Activated naive CD8-positive, alpha-beta T cell treated with anti-CD3 and anti-CD28 coated beads, Interleukin-2, amount 50 U/mL, for 16 hours (primary cell): ENCODE measurements at regions not wholly inside any gene's neighbourhood (a gene's known extent, or its start where the extent isn't known, plus 50 kb on each side); places are given as distances from the start of the nearest gene placed in this dataset.

Source experiments
- DNase-seq: peaks from one replicate; pipeline ENCODE4 v3.0.0-alpha.2; 2020; ENCODE audit warnings: low read depth, low spot score

DNA sequence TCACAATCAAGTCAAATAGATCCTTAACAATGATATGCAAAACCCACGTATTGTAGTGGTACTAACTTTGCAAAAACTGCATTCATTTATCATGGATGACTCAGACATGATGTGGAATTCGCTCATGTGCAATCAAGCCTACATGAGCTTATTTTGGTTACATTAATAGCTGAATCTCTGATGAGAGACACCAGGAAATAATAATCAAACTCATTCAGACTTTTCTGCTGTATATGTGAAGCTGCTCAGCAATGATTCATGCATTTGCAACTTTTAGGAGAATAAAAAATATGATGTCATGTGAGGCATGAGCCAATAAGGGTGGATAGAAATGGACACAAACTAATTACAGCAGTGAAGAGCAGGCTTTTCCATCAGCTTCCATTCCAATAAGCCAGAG lies 1075.8 kb upstream of the TMEM132C start:
- no peak for DNase-seq

DNA sequence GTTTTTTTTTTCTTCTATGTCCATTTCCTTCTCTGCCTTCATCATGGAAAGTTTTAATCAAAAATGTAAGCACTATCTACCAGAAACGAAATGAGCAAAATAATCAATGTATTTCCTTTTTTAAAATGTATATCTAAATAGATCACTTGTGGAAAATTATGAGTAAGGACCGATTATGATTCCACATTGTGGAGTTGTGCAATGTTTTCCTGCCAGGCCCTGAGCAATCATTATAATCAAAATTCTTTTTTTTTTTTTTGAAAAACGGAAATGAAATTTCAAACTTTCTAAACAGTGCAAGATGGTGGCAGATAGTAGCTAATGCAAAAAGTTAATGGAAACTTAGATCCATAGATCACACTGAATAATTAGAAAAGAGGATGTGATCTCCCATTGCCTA lies 1074.6 kb upstream of the TMEM132C start:
- no peak for DNase-seq

DNA sequence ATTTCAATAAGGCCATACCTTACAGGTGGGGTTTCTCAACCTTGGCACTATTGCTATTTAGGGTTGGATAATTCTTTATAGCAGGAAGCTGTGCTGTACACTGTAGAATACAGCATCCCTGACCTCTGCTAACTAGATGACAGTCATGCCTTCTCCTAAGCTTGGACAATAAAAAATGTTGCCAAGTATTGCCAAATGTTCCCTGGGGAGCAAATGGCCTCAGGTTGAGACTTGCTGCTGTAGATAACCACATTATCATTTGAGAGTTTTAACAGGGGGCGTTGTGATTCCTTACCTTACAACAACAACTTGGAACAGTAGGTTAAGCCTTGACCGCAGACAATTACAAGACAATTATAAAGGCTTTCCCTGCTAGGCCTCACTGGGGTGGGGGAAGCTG lies 1073.6 kb upstream of the TMEM132C start:
- no peak for DNase-seq

DNA sequence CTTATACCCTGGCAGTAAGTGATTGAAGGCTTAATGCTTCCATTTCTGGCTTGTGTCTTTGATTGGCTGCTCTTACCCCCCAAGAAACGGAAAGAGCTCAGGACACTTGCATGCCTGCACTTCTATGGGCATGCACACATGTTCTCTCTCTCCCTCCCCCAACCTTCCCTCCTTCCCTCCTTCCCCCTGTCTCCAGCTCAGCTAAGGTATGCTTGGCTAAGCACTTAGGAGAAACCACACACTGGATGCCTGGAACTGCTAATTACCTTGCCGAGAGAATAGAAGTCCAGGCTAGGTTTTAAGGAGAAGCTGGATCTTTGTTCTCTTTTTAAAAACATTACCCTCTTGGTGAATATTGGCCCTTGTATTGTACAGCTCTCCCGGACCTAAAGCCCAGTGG lies 1072.8 kb upstream of the TMEM132C start:
- no peak for DNase-seq

DNA sequence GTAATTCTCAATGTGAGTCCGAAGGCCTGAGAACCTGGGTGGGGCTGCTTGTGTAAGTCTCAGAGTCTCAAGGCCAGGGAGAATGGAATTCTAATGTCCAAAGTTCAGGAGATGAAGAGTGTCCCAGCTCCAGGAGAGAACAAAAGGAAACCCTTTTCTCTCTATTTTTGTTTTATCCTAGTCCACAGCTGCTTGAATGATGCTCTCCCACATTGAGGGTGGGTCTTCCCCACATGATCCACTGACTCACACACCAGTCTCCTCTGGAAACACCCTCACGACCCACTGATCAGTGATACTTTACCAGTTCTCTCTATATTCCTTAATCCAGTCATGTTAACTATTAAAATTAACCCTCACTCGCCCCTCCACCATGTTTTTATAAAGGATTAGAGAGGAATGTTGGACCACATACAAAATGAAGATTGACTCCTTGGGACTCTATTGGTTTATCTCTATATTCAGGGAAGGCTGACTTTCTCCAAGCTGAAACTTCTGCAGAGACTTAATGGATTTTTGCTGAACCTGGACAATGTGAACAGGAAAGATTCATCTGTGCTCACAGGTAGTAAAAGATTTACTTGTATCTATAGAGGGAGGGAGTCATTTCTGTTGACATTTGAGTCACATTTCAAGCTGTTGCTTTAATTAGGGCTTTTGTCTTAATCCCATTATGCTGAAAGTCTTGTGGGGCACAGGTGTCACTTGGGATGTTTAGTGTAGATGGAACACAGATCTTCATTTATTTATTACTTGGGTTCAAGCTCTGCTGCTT lies 1061.0 kb upstream of the TMEM132C start:
- DNase-seq = no peak

DNA sequence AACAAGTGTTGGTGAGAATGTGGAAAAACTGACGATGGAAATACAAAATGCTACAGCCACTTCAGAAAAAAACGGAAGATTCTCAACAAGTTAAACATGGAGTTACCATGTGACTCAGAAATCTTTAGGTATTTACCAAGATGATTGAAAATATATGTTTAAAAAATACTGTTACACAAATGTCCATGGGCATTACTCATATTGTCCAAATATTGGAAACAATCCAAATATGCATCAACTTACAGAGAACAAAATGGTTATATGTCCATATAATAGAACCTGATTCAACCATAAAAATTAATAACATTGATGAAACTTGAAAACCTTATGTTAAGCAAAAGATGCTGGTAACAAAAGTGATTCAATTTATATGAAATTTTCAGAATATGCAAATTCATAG lies 1057.7 kb upstream of the TMEM132C start:
- no peak for DNase-seq

DNA sequence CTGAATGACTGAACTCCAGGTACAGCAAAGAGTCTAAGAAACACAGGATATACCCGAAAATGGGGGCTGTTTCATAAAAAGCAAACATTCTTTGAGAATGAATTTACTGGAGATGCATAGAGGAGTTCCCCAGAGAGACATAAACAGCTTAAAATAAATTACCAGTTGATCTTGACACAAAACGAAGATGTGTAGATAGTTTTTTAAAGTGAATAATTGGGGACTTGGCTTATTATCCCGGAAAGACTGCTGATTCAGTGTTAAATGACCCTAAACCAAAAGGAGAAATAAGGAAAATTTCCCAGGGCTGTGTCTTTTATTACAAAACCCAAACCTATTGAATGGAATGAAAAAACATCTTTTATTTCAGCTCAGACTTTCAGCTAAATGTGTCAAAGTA lies 1052.8 kb upstream of the TMEM132C start:
- DNase-seq = no peak

DNA sequence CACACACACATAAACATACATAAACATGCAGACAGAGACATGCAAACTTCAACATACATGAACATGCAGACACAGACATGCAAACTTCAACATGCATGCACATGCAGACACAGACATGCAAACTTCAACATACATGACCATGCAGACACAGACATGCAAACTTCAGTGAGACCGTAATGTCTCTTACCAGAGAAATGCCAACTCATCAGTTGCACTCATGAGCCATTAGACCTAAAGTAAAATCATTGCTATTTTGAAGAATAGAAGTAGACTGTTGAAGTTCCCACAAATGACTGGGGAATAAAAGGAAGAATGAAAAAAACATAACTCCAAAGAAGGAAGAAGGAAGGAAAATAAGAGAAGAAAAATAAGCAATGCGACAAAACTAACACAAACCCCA lies 1044.0 kb upstream of the TMEM132C start:
- DNase-seq = no peak

DNA sequence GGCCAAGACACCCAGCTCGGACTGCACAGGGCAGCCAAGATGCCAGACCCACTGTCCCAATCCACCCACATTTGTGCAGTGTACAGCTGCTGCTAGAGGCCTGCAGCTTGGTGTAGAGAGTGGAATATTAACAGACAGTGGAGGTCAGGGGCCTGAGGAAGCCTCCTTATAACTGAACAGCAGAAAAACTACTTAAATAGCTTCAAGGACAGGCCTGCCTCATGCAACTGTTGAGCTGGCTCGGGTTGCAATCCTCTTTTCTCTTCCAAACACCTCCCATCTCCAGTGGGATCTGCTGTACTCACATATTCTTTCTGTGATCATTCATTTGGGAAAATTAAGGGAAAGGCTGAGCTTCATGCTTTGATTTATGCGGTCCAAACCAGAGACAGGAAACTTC lies 1043.2 kb upstream of the TMEM132C start:
- no peak for DNase-seq

DNA sequence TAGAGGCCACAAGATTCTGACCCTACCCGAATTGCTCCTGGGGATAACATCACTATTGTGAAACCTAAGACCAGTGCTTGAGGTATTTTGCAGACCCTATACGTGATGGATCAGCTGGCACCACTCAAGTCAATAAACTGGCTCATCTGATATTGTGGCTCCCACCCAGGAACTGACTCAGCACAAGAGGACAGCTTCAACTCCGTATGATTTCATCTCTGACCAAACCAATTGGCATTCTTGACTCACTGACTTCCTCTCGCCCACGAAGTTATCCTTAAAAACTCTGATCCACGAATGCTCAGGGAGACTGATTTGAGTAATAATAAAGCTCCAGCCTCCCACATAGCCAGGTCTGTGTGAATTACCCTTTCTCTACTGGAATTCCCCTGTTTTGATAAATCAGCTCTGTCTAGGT lies 1036.1 kb upstream of the TMEM132C start:
- no peak for DNase-seq

DNA sequence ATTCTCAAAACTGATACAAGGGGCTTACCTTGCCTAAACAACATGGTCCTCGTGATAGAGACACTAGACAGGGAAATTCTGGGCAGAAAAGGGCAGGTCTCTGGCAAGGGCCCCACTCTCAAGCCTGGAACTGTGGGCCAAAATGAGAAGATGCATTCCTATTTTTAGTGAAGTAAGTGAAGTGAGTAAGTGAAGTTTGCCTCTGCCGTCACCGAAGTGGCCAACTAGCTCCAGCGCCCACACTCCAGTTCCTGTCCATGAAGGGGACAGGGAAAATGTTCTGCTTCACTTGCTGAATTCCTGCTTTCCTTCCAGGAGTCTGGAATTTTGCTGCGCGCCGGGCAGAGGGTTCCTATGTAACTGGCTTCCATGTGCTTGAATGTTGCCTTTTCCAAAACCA lies 1035.6 kb upstream of the TMEM132C start:
- no peak for DNase-seq

DNA sequence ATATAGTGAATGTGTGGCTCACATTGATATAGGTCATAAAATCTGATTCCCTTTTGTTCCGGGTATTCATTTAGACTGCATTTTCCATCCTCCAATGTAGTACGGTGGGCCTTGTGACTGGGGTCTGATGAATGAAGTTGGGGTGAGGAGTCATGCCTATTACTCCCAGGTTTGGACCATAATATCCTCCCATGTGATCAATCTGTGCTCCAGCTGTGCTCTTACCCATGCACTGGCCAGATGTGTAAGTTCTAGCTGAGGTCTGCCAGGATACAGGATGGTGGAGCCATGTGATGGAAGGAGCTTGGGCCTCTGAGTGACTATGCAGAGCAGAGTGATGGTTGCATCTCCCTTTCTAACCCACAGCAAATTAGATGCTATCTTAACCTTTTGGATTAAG lies 1034.0 kb upstream of the TMEM132C start:
- DNase-seq = no peak

DNA sequence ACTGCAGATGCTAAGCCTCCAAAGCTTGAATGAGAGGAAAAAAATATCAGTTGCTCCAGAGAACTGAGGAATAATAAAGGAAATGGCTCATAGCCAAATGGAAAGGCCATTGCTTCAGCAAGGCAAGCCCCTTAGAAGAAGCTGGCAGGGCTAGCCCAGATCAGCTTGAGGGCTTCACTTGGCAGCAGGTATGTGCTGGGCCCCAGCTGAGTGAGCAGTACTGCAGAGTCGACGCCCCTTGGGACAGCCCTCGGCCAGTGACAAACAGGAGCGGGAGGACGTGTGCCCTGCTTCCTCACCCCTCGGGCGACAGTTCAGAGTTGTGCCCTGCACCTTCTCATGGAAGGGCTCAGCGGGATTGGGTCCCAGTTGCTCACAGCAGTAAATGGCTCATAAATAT lies 1031.2 kb upstream of the TMEM132C start:
- no peak for DNase-seq

DNA sequence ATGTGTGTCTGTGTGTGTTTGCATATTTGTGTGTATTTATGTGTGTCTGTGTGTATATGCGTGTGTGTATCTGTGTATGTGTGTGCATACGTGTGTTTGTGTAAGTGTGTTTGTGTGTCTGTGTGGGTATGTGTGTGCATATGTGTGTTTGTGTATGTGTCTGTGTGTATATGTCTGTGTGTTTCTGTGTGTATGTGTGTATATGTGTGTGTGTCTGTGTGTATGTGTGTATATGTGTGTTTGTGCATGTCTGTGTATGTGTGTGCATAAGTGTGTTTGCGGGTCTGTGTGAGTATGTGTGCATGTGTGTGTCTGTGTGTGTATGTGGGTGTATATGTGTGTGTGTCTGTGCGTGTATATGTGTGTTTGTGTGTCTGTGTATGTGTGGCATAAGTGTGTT lies 1030.5 kb upstream of the TMEM132C start:
- DNase-seq = no peak

DNA sequence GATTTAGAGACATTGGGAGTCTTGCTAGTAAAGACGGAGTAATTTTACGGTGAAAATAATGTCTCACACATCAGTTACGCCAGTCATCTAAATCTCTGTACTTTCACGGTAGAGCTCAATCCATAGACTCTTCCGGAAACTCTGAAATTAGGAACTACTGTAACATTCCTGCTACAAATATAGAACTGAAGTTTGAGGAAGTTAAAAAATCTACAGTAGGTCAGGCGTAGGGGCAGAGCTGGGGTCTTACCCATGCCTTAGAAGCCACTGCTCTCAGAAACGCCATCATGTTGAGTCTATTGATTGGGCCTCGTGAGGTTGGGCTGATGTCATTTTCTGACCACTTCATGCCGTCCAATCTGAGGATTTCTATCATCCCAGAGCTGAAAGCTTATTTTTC lies 1029.8 kb upstream of the TMEM132C start:
- DNase-seq = no peak

DNA sequence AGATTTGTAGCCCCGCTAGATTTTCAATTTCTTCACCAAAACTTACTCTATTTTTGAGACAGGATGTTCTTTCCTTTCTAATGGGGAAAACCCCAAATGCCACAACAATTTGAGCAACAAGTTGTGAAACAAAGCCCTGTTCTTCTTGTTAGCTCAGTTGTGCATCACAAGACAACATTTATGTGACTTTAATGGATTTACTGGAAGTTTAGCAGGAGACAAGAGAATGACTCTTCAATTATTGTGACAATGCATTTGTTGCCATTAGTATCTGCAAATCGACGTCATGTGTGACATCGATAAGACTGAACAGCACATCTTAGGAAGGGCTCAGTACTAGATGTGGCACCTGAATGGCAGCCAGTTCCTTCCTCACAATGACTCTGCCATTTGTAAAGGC lies 1028.9 kb upstream of the TMEM132C start:
- DNase-seq = no peak

DNA sequence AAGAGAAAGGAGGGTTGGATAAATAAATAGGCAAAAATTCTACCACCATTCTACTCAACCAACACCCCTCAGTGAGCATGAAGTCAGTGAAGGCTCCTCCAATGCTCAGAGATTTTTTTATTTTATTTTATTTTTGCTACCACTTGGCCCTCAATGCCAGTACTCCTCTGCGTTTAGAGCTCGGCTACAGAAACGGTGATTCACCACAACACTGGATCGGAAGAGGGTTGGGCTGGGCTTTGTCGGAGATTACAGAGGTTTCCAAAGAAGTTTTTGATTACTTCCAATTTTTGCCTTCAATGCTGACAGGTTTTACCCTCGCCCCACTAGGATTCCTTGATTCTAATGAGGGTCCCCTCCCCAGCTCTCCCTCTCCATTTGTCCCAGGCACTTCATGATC lies 1027.2 kb upstream of the TMEM132C start:
- no peak for DNase-seq

DNA sequence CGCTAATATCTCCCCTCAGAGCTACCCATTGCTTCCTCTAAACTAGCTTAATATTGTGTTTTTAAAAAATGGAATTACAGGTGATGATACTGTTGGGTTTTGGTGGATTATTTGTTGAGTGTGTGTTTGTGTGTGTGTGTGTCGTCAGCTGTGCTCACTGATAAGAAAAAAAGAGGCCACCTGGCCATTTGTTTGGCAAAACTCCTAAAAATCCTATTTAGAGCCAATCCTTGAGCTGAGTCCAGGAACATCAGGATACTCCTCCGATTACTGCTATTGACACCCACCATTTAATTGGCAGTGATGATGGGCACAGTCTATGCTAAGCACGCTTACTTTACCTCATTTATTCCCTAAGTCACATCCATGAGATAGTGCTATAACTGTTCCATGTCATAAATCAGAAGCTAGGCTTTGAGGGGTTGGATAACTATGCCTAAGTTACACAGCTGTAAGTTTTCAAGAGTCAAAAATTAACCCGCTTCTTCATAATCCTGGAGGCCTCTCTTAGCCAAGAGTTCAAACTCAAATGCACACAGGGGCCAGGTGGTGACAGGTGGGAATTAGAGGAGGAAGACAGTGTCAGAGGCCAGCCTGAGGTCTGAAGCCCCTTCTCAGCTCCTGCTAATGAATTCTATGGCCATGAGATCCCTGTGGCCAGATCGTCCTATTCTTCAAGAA lies 1026.6 kb upstream of the TMEM132C start:
- DNase-seq = no peak

DNA sequence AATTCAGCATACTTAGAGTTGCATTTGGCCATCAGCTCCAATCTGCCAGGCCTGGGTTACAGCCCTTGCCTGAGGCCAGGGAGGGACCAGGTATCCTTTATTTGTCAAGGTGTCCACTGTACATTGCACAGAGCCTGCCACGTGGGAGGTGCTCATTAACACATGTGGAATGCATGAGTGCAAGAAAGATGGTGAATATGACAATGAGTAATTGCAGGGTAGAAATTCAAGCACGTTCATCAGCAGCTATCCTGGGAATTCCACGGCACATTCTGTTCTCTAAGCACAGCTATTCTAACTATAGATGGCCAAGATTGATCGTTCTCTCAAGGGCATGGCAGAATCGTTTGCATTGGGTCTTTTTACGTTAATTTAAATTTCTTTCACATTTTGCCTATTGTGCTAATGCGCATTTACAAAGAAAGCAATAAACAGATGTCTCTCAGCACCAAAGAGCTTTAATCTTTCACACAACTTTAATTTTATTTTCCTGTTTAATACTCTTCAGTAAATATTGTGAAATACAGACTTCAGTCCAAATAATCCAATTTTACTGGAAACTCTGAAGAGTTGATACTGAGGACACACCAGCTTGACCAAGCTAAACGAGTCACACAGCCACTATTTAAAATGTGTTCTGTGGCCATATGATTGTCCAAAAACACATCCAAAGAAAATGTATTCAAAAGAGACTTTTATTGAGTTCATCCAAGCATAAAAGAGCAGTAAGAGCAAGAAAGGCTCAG lies 1025.7 kb upstream of the TMEM132C start:
- no peak for DNase-seq

DNA sequence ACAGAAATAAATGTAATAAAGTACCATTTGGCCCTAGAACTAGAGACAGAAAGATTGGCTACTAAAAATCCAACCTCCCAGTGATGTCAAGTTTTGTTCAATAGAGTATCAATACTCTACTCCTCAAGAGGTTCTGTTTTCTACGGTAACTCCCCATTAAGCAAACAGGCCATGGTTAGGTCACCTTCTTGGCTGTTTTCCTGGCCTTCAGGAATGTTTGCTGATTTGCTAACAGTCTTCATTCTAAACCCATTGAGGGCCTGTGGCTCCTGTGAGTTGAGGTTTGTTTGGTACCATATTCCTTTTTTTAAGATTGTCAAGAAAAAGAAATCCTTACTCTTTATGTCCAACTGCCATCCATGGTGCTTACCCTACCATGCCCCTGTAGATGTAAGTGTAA lies 1022.0 kb upstream of the TMEM132C start:
- no peak for DNase-seq

DNA sequence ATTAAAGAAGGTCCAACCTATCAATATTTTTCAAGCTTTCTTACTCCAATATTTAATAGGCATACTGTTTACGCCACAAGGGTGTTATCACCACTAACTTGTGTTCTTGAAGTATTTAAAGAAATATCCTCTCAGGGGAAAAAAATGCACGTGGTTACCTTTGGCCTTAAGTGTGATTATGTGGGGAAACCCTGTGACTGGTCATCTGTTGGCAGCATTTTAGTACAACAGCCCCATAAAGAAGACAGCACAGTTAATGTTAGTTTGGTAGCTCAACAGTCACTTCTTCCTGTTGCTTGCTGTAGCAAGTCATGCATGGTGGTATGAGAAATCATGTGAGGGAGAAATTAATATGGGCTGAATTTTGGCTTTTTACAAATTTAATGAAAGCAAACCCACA lies 1021.5 kb upstream of the TMEM132C start:
- no peak for DNase-seq

DNA sequence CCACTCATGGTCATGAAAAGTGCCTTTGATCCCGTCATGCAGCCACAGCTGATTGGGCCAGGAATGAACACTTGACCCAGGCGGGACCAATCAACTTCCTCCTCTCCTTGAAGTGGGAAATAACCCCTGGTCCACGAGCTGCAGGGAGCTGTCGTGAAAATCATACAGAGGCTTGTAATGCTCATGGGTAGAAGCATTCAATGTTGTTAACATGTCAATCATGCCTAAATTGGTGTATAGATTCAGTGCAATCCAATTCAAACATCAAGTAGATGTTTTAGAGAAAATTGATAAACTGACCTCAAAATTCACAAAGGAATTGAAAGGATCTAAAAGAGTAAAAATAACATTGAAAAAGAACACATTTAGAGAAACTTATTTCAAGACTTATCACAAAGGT lies 1019.0 kb upstream of the TMEM132C start:
- no peak for DNase-seq

DNA sequence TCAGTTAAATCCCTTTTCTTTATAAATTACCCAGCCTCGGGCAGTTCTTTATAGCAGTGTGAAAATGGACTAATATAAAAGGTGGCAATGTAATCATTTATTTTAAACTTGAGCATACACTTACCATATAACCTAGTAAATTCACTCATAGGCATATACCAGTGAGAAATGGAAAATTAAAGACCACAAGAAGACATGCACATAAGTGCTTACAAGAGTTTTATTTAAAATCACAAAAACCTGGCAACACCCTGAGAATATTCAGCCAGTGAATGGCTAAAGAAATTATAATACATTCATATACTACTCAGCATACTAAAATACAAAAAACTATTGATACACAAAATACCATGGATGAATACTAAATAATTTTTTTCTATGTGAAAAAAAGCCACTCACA lies 1017.5 kb upstream of the TMEM132C start:
- DNase-seq = no peak
